Fibroblast of lung (primary cell): ENCODE measurements at regions not wholly inside any gene's neighbourhood (a gene's known extent, or its start where the extent isn't known, plus 50 kb on each side); places are given as distances from the start of the nearest gene placed in this dataset.

Experiments used
- EZH2 ChIP-seq: IDR thresholded peaks from 2 replicates; pipeline ENCODE4 v1.5.1; 2012; ENCODE audit warnings: low read length, control low read depth, mild to moderate bottlenecking; ENCODE audit errors: missing control alignments
- TF ChIP-seq, protein P1 (sequence below), 2 donors: IDR thresholded peaks in 1 of 2; conservative IDR thresholded peaks in 1 of 2; 1 replicate in 1 of 2; 2 replicates in 1 of 2; pipeline ENCODE4 v1.5.1; 2011 to 2012; ENCODE audit warnings: low read length in 2 of 2, control low read depth in 1 of 2, inconsistent platforms in 1 of 2, low read depth in 1 of 2, mild to moderate bottlenecking in 1 of 2

DNA sequence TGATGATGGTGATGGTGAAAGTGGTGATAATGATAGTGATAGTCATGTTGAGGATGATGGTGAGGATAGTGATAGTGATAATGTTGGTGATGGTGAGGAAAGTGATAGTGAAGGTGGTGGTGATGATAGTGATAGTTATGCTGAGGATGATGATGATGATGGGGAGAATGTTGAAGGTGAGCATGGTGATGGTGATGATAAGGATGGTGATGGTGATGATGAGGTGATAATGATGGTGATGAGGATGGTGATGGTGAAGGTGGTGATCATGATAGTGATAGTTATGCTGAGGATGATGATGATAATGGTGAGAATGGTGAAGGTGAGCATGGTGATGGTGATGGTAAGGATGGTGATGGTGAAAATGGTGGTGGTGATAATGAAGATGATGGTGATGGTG, 64.9 kb upstream of the ZNF337 start:
- TF ChIP-seq, protein P1, sequence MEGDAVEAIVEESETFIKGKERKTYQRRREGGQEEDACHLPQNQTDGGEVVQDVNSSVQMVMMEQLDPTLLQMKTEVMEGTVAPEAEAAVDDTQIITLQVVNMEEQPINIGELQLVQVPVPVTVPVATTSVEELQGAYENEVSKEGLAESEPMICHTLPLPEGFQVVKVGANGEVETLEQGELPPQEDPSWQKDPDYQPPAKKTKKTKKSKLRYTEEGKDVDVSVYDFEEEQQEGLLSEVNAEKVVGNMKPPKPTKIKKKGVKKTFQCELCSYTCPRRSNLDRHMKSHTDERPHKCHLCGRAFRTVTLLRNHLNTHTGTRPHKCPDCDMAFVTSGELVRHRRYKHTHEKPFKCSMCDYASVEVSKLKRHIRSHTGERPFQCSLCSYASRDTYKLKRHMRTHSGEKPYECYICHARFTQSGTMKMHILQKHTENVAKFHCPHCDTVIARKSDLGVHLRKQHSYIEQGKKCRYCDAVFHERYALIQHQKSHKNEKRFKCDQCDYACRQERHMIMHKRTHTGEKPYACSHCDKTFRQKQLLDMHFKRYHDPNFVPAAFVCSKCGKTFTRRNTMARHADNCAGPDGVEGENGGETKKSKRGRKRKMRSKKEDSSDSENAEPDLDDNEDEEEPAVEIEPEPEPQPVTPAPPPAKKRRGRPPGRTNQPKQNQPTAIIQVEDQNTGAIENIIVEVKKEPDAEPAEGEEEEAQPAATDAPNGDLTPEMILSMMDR (conservative IDR thresholded peaks at IDR 0.05 in 1 of 2, IDR thresholded peaks at IDR 0.05 in 1 of 2; ENCODE audit: low read depth in 1 of 2, low read length in 2 of 2), result no peak
- no peak for TF ChIP-seq EZH2
